ENCODE measurements at regions not wholly inside any gene's neighbourhood (a gene's known extent, or its start where the extent isn't known, plus 50 kb on each side); places are given as distances from the start of the nearest gene placed in this dataset.

DNA sequence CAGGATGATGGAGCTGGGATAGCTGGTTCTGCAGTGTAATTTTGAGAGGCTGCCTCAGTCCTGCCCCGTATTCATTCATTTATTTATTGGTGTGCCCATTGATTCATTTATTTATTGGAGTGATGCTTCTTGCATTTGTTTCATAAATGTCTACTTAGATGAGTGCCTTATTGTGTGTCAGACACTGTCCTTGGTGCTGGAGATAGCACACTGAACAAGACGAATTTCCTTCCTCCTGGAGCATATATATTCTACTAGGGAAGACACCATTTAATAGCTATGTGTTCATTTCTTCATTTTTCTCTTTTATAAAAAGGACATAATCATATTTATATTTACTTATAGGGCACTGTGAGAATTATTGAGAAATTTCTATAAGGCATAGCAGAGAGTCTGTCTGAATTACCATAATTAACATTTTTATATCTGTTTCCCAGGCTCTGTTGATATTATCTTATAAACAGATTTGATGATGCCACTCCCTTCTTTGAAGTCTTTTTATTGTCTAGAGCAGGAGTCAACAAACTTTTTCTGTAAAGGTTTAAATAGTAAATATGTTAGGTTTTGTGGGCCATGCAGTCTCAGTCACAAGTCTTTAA lies 433.9 kb upstream of the ZNF608 start:
- no peaks in the 10 kb centered on the region for H3K4me1 ChIP-seq (ENCODE audit: control insufficient read depth, low read depth, low read length)
- no peak overlapping the region for H3K9ac ChIP-seq (ENCODE audit: low read length)
- no peaks in the 10 kb centered on the region for H3K36me3 ChIP-seq (ENCODE audit: control insufficient read depth, low read depth, low read length)
- H3K27ac ChIP-seq (ENCODE audit: low read length): no peak overlapping the region
- H3K27me3 ChIP-seq (ENCODE audit: control insufficient read depth, insufficient read depth, low read length): no peaks in the 10 kb centered on the region
- no peaks in the 10 kb centered on the region for H3K9me3 ChIP-seq (ENCODE audit: control insufficient read depth, low read depth, low read length)
- H3K4me3 ChIP-seq (ENCODE audit: low read length): no peak overlapping the region

DNA sequence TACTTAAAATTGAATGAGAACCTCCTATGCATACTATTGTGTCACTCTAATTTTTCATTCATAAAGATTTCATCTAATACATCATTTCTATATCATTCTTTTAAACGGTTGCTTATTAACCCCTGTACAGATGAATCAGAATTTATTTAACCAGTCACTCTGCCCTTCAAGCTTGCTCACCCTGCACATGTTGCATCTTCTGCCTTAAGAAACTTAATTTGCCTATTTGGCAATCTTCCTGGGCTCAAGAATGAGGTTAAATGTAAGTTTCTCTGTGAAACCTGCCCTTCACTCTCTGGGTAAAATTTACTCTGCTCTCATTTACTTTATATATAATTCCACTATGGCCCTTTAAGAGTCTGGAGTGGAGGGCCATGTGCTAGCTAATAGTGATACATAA lies 434.7 kb upstream of the ZNF608 start:
- H3K4me3 ChIP-seq (ENCODE audit: low read length): no peak overlapping the region
- no peaks in the 10 kb centered on the region for H3K4me1 ChIP-seq (ENCODE audit: control insufficient read depth, low read depth, low read length)
- H3K9ac ChIP-seq (ENCODE audit: low read length): no peak overlapping the region
- no peaks in the 10 kb centered on the region for H3K36me3 ChIP-seq (ENCODE audit: control insufficient read depth, low read depth, low read length)
- H3K27me3 ChIP-seq (ENCODE audit: control insufficient read depth, insufficient read depth, low read length): no peaks in the 10 kb centered on the region
- H3K27ac ChIP-seq (ENCODE audit: low read length): no peak overlapping the region
- H3K9me3 ChIP-seq (ENCODE audit: control insufficient read depth, low read depth, low read length): no peaks in the 10 kb centered on the region

DNA sequence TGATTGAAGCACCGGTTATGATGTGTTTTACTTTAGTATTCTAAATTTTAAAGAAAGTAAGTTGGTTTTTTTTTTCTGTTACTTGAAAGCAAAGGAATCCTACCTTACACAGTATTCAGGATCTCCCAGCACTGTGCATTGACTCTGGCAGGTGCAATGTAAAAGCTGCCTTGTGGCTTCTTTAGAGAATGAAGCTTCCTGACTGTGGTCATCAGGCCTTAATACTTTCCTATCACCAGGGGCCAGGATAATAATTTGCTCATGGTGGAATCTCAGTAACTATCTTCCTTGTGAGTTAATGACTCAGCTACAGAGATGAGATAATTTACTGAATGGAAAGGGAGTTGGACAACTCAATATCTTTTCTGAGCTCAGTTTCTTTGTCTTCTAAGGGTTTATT lies 435.5 kb upstream of the ZNF608 start:
- no peak overlapping the region for H3K9ac ChIP-seq (ENCODE audit: low read length)
- H3K27ac ChIP-seq (ENCODE audit: low read length): no peak overlapping the region
- H3K4me1 ChIP-seq (ENCODE audit: control insufficient read depth, low read depth, low read length): no peaks in the 10 kb centered on the region
- no peaks in the 10 kb centered on the region for H3K9me3 ChIP-seq (ENCODE audit: control insufficient read depth, low read depth, low read length)
- H3K36me3 ChIP-seq (ENCODE audit: control insufficient read depth, low read depth, low read length): no peaks in the 10 kb centered on the region
- H3K27me3 ChIP-seq (ENCODE audit: control insufficient read depth, insufficient read depth, low read length): no peaks in the 10 kb centered on the region
- no peak overlapping the region for H3K4me3 ChIP-seq (ENCODE audit: low read length)

DNA sequence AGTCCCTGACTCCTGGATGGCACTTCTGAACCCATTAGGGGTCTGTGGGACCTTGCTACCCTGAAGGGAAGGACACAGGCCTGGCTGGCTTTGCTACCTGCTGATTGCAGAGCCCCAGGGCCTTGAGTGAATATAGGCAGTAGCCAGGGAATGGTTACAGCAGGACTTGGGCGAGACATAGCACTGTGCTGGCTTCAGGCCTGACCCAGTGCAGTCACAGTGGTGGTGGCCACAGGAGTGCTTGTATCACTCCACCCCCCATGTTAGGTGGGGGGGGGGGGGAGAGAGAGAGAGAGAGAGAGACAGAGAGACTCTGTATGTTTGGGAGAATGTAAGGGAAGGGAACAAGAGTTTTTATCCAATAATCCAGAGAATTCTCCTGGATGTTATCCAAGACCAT lies 439.3 kb upstream of the ZNF608 start:
- no peak overlapping the region for H3K4me3 ChIP-seq (ENCODE audit: low read length)
- H3K27me3 ChIP-seq (ENCODE audit: control insufficient read depth, insufficient read depth, low read length): no peaks in the 10 kb centered on the region
- no peaks in the 10 kb centered on the region for H3K9me3 ChIP-seq (ENCODE audit: control insufficient read depth, low read depth, low read length)
- H3K27ac ChIP-seq (ENCODE audit: low read length): no peak overlapping the region
- H3K9ac ChIP-seq (ENCODE audit: low read length): no peak overlapping the region
- H3K4me1 ChIP-seq (ENCODE audit: control insufficient read depth, low read depth, low read length): peaks cover 16% of the 10 kb centered on the region
- H3K36me3 ChIP-seq (ENCODE audit: control insufficient read depth, low read depth, low read length): no peaks in the 10 kb centered on the region

DNA sequence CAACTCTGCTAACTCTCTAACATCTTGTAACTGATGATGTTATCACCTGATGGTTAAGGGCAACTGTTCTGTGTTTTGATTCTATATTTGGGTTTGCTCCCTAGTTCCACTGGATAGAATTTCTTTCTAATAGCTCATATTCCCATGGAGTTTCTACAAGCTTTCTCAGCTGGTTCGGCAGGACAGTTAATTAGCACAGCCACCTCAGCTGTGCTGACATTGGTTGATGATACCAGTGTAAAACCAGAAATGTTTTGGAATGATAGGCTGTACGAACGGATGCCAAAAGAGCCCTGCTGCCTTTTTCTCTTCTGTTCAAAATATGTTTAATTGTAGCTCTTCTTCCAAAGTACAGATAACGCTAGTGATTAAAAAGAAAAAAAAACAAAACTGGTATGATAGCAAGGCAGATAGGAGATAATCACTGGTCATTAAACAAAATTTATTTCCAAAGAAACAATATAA lies 440.5 kb upstream of the ZNF608 start:
- Histone ChIP-seq H3K4me1 (ENCODE audit: control insufficient read depth, low read depth, low read length) (peaks cover 20% of the 10 kb centered on the region), H3K9ac (ENCODE audit: low read length) (no peak overlapping the region), H3K36me3 (ENCODE audit: control insufficient read depth, low read depth, low read length) (no peaks in the 10 kb centered on the region), H3K9me3 (ENCODE audit: control insufficient read depth, low read depth, low read length) (no peaks in the 10 kb centered on the region), H3K27ac (ENCODE audit: low read length) (no peak overlapping the region), H3K27me3 (ENCODE audit: control insufficient read depth, insufficient read depth, low read length) (no peaks in the 10 kb centered on the region), H3K4me3 (ENCODE audit: low read length) (no peak overlapping the region)

DNA sequence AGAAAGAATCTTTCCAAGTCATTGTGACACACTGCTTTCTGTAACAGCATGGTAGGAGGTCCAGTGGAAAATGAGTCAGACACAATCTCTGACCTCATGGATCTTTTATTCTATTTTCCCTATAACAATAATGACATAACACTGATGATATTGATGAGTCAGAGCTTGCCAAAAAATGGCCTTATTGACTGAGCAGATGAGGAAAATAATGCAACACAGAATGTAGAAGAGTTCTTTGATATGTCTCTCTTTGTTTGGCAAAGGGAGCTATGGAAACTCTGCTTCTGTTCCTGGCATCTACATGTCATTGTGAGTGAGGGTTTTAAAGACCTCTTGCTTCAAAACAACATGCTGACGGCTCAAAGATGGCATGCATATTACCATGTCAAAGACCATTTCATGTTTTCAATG lies 443.1 kb upstream of the ZNF608 start:
- Histone ChIP-seq H3K27ac (ENCODE audit: low read length) (no peak overlapping the region), H3K4me3 (ENCODE audit: low read length) (no peak overlapping the region), H3K36me3 (ENCODE audit: control insufficient read depth, low read depth, low read length) (no peaks in the 10 kb centered on the region), H3K4me1 (ENCODE audit: control insufficient read depth, low read depth, low read length) (peaks cover 20% of the 10 kb centered on the region), H3K27me3 (ENCODE audit: control insufficient read depth, insufficient read depth, low read length) (no peaks in the 10 kb centered on the region), H3K9ac (ENCODE audit: low read length) (no peak overlapping the region), H3K9me3 (ENCODE audit: control insufficient read depth, low read depth, low read length) (no peaks in the 10 kb centered on the region)

DNA sequence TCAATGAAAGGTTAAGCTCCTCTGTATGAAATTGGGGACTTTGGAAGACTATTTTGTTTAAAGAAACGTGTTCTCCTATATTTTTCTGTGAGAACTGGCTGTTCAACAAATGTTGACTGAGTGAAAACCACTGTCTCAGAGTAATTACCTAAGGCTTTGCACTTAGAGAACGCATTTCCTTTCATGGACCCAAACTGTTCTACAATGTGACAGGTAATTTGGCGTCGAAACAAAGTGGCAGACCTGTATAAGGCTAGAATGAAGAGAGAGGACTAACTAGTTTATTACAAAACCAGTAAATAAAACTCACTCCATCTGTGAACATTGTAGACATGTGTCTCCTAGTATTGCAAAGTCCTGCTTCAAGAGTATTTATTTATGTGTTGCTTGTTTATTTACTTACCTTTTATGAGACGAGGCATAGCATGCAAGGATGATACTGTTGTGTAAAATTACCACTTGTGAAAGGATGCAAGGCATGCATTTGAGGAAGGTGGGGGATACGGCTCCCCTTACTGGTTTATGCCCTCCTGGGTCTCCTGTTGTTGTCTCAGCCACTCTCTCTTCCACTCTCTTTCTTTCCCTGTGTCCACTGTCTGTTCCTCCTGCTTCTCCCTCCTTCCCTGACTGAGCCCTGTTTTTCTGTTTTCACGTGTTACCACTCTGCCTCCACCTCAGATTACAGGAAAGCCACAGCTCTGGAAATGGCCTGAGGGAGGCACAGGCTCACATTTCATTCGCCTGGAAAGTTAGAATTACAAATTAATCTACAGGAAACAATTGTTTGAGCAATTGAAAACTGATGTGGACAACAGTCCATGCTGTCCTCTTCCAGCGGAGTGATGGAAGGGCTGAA lies 444.0 kb upstream of the ZNF608 start:
- Histone ChIP-seq H3K27me3 (ENCODE audit: control insufficient read depth, insufficient read depth, low read length) (no peaks in the 10 kb centered on the region), H3K9ac (ENCODE audit: low read length) (no peak overlapping the region), H3K4me3 (ENCODE audit: low read length) (no peak overlapping the region), H3K27ac (ENCODE audit: low read length) (peak overlapping the region; percentile 31), H3K4me1 (ENCODE audit: control insufficient read depth, low read depth, low read length) (peaks cover 20% of the 10 kb centered on the region), H3K36me3 (ENCODE audit: control insufficient read depth, low read depth, low read length) (no peaks in the 10 kb centered on the region), H3K9me3 (ENCODE audit: control insufficient read depth, low read depth, low read length) (no peaks in the 10 kb centered on the region)

DNA sequence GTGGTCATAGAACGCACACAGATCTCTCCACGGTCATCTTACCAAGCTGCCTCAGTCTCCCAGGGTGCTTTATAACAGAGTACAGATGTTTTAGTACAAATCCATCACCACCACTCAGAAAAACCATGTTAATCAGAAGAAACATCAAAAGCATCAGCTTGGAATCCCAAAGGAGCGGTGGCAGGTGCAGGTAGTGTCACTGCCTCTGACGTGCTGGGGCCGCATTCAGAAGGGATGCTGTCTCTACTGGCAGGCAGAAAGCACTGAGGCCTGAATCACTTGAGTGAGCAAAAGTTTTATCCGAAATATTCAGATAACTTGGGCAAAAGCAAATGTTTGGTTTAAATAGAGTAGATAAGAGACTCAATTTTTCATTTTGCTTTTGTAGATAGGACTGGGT lies 448.4 kb upstream of the ZNF608 start:
- no peaks in the 10 kb centered on the region for H3K36me3 ChIP-seq (ENCODE audit: control insufficient read depth, low read depth, low read length)
- no peaks in the 10 kb centered on the region for H3K27me3 ChIP-seq (ENCODE audit: control insufficient read depth, insufficient read depth, low read length)
- peaks cover 30% of the 10 kb centered on the region for H3K4me1 ChIP-seq (ENCODE audit: control insufficient read depth, low read depth, low read length)
- no peak overlapping the region for H3K27ac ChIP-seq (ENCODE audit: low read length)
- H3K9me3 ChIP-seq (ENCODE audit: control insufficient read depth, low read depth, low read length): no peaks in the 10 kb centered on the region
- no peak overlapping the region for H3K9ac ChIP-seq (ENCODE audit: low read length)
- H3K4me3 ChIP-seq (ENCODE audit: low read length): no peak overlapping the region

DNA sequence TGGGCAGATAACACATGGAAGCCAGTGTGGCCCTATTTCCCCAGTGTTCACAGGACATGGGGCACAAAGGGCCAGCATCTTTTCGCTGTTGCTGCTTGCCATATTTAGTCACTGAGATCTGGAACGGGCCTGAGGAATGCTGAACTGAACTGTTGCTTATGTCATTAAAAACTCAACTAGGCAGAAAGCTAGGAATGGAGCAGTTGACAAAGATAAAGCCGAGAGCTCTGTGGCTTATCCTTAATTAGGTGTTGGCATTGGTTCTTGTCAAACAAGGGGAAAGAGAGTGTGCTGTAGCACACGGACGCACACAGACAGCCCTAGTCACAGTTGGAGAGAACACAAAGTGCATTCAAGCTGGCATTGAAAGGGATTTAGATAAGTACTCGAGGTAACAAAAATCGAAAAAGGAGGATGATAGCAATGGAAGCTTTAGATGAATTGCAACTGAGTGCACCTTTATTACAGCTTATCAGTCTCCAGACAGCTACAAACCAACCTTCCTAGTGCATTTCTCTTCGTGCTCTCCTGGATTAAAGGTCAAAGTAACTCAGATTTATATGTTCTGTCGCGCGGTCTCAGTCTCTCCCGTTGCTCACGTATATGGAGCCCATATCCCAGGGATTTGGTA lies 450.2 kb upstream of the ZNF608 start:
- Histone ChIP-seq H3K4me1 (ENCODE audit: control insufficient read depth, low read depth, low read length) (peaks cover 33% of the 10 kb centered on the region), H3K9ac (ENCODE audit: low read length) (no peak overlapping the region), H3K36me3 (ENCODE audit: control insufficient read depth, low read depth, low read length) (no peaks in the 10 kb centered on the region), H3K9me3 (ENCODE audit: control insufficient read depth, low read depth, low read length) (no peaks in the 10 kb centered on the region), H3K4me3 (ENCODE audit: low read length) (no peak overlapping the region), H3K27ac (ENCODE audit: low read length) (no peak overlapping the region), H3K27me3 (ENCODE audit: control insufficient read depth, insufficient read depth, low read length) (no peaks in the 10 kb centered on the region)

DNA sequence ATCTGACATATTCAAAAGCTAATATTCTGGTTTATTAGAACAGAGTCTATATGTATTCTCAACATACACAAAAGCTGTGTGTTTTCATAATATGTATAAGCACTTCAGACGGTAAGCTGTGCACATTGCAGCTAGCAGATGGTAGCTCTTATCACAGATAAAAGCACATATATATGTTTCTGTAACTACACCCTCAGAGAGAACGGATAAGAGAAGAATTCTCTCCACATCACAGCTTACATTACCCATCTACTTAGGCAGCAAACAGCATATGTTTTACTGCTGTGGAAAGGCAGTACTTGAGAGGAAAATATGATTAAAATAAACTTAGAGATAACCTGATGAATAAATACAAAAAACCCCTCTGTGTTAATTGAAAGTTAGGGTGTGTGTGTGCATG lies 450.9 kb upstream of the ZNF608 start:
- no peaks in the 10 kb centered on the region for H3K36me3 ChIP-seq (ENCODE audit: control insufficient read depth, low read depth, low read length)
- H3K4me1 ChIP-seq (ENCODE audit: control insufficient read depth, low read depth, low read length): peaks cover 37% of the 10 kb centered on the region
- no peaks in the 10 kb centered on the region for H3K27me3 ChIP-seq (ENCODE audit: control insufficient read depth, insufficient read depth, low read length)
- H3K27ac ChIP-seq (ENCODE audit: low read length): no peak overlapping the region
- no peak overlapping the region for H3K4me3 ChIP-seq (ENCODE audit: low read length)
- no peak overlapping the region for H3K9ac ChIP-seq (ENCODE audit: low read length)
- H3K9me3 ChIP-seq (ENCODE audit: control insufficient read depth, low read depth, low read length): no peaks in the 10 kb centered on the region

DNA sequence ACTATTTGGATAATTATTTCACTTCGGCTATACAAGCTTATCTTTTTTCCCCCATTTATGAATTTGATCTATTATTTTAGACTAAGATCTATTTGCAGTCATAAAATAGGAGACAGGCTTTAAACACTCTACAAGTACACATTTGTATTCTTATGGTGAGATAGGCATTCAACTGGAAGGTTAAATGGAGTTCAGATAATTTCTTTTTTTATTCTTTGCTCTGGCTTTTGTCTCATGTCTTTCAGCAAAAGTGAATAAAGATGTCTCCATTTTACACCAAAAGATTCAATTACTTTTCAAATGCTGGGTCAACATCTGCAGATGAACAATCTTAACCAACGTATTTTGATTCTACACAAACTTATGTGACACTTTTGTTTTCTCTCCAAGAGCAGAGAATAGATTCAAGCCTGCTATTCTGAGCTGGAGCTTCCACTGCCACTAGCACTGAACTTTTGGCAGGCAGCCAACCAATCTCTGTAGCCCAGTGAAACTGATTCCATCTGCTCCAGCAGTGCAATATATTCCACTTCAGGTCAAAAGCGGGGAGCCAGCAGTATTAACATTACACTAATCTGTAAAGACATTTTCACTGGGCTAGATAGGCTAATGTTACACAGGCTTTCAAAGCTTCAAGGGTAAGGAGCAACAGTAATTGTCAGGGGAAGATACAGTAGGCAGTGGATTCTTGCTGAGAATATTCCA lies 452.0 kb upstream of the ZNF608 start:
- no peak overlapping the region for H3K4me3 ChIP-seq (ENCODE audit: low read length)
- H3K36me3 ChIP-seq (ENCODE audit: control insufficient read depth, low read depth, low read length): no peaks in the 10 kb centered on the region
- H3K4me1 ChIP-seq (ENCODE audit: control insufficient read depth, low read depth, low read length): peaks cover 38% of the 10 kb centered on the region
- H3K9me3 ChIP-seq (ENCODE audit: control insufficient read depth, low read depth, low read length): no peaks in the 10 kb centered on the region
- H3K27ac ChIP-seq (ENCODE audit: low read length): no peak overlapping the region
- H3K9ac ChIP-seq (ENCODE audit: low read length): no peak overlapping the region
- H3K27me3 ChIP-seq (ENCODE audit: control insufficient read depth, insufficient read depth, low read length): no peaks in the 10 kb centered on the region

All from iPS-18a (cell line).